SJCRH30 (cell line): ENCODE measurements at regions not wholly inside any gene's neighbourhood (a gene's known extent, or its start where the extent isn't known, plus 50 kb on each side); places are given as distances from the start of the nearest gene placed in this dataset.

Source experiments
- DNase-seq, 2 experiments: peaks; one replicate each; pipeline ENCODE4 v3.0.0-alpha.2; 2015 to 2020
- H3K27ac ChIP-seq: fragments of 250-450 bp; sonication (Bioruptor Pico); 2 replicates; pipeline ENCODE4 v1.5.1; 2020; ENCODE audit warnings: mild to moderate bottlenecking, moderate library complexity
- H3K27me3 ChIP-seq: fragments of 250-450 bp; sonication (Bioruptor Pico); 2 replicates; pipeline ENCODE4 v1.5.1; 2020; ENCODE audit warnings: mild to moderate bottlenecking, moderate library complexity
- H3K36me3 ChIP-seq: fragments of 250-450 bp; sonication (Bioruptor Pico); 2 replicates; pipeline ENCODE4 v1.5.1; 2020; ENCODE audit warnings: mild to moderate bottlenecking, moderate library complexity
- H3K4me1 ChIP-seq: fragments of 250-450 bp; sonication (Bioruptor Pico); 2 replicates; pipeline ENCODE4 v1.5.1; 2020; ENCODE audit warnings: mild to moderate bottlenecking, moderate library complexity
- H3K4me3 ChIP-seq: fragments of 250-450 bp; sonication (Bioruptor Pico); 2 replicates; pipeline ENCODE4 v1.5.1; 2020; ENCODE audit warnings: mild to moderate bottlenecking, moderate library complexity
- H3K9me3 ChIP-seq: fragments of 250-450 bp; sonication (Bioruptor Pico); replicated peaks from 2 replicates; pipeline ENCODE4 v1.5.1; 2020; ENCODE audit warnings: mild to moderate bottlenecking, moderate library complexity

DNA sequence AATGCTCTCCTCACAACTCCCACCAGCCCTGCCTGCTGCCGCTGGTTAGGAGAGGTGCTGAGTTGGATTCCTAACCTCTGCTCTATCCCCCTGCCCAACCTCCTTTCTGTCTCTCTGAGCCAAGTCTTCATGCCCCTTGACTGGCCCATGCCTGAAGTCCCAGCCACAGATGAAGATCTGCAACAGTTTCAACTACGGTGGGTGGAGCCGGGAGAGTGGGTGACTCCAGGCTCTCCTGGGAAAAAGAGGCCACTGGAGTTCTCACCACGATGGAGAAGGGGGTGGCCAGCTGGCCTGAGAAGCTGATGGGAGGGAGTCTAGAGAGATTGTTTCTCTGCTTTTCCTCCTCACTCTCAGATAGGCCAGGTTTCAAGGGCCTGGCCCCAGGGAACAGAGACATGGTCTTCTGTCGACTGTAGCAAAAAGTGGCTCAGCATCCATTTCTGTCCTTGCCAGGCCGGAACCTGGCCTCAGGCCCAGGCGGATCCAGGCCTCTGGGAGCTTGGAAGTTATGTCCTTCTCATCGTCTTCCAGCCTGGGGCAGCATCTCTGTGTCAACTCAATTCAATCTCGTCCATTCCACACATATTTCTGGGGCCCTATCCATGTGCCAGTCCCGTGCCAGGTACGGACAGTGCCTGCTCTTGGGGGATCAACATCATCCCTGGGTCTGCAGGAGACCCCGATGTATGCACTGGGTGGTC is 75.3 kb downstream of the INHBB start:
- Histone ChIP-seq H3K9me3 (no peaks in the 10 kb centered on the region), H3K4me1 (no peaks in the 10 kb centered on the region), H3K4me3 (no peak overlapping the region), H3K36me3 (no peaks in the 10 kb centered on the region), H3K27ac (no peak overlapping the region), H3K27me3 (peaks cover 4% of the 10 kb centered on the region; the same call in 1 of the 2 replicates)
- no peak for DNase-seq

DNA sequence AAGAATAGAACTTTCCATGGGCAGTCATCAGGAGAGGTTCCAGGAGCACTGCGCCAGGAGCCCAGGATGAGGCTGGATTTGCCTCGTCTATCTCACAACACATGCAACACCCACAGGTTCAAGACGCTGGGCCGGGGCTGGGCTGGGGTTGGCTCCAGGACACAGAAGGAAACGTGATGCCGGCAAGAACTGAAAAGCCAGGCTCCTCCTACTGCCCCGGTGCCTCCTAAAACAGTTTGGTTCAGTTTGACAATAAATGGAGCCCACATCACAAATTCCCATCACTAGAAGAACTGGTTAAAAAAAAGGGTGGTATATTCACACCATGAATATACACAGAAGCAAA is 75.9 kb downstream of the INHBB start:
- DNase-seq: no peak
- Histone ChIP-seq H3K9me3 (no peaks in the 10 kb centered on the region), H3K27me3 (peaks cover 8% of the 10 kb centered on the region; the same call in 1 of the 2 replicates), H3K4me1 (no peaks in the 10 kb centered on the region), H3K4me3 (no peak overlapping the region), H3K27ac (no peak overlapping the region), H3K36me3 (no peaks in the 10 kb centered on the region)

DNA sequence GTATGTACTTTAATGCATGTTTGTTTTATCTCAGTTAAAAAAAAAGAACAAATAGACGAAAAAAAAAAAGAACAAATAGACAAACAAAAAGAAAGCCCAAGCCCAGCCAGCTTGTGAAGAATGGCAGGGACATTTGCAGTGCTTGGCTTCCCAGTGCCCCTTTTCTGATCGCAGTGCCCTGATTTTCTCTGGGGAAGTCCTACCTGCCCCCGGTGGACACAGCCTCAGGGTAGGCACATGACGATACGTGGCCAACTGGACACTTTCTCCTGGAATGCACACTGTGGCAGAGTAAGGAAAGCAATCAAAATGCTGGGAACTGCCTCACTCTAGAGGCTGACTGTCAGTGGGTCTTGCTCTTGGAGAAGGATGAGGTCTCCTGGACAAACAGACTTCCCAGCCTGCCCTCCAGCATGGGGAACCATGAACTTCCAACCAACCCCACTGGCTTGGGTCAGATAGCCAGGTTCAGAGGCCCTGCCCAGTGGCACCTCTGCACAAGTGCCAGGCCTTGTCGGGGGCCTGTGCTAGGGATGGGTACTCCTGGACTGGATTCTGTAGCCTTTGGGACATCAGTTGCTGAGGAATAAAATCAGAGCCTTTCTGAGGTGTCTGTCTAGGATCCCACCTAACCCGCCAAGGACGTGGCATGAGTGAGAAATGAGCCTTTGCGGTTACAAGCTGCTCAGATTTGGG is 76.7 kb downstream of the INHBB start:
- H3K4me1 ChIP-seq: no peaks in the 10 kb centered on the region
- no peak for DNase-seq
- H3K27me3 ChIP-seq: peaks cover 8% of the 10 kb centered on the region; the same call in 1 of the 2 replicates
- H3K27ac ChIP-seq: no peak overlapping the region
- no peaks in the 10 kb centered on the region for H3K9me3 ChIP-seq
- H3K36me3 ChIP-seq: no peaks in the 10 kb centered on the region
- H3K4me3 ChIP-seq: no peak overlapping the region

DNA sequence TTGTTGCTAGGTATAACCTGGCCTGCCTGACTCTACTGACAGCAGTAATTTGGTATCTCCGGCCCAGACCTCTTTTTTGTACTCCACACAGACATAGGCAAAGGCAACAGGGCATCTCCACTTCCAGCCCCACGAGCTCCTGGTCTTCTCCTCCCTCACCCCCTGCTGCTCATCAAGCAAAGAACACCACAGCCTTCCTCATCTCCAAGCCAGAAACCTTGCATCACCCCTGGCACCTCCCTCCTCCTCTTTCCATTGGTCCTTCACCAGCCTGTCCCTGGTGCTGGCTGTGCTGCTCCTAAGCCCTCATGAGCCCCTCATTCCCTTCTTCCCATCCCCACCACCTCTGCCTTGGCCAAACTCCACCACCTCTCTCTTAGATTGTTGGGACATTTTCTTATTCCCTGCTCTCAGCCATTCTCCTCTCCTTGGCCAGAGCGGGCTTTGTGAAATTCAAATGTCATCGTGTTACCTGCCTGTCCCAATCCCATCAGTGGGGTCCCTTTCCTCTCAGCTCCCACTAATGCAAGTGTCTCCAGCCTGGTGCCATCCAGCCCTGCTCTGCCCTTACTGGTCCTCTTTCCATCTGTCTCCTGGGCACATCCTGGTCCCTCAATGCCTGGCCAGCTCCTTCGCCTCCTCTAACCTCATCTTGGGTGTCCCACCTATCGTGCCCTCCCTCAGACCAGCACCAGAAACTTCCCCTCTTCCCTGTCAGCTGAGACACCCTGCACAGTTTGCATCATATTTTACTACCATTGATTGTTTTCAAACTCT is 77.4 kb downstream of the INHBB start:
- peaks cover 8% of the 10 kb centered on the region; the same call in 1 of the 2 replicates for H3K27me3 ChIP-seq
- H3K4me1 ChIP-seq: no peaks in the 10 kb centered on the region
- H3K4me3 ChIP-seq: no peak overlapping the region
- no peaks in the 10 kb centered on the region for H3K9me3 ChIP-seq
- no peak for DNase-seq
- H3K27ac ChIP-seq: no peak overlapping the region
- no peaks in the 10 kb centered on the region for H3K36me3 ChIP-seq

DNA sequence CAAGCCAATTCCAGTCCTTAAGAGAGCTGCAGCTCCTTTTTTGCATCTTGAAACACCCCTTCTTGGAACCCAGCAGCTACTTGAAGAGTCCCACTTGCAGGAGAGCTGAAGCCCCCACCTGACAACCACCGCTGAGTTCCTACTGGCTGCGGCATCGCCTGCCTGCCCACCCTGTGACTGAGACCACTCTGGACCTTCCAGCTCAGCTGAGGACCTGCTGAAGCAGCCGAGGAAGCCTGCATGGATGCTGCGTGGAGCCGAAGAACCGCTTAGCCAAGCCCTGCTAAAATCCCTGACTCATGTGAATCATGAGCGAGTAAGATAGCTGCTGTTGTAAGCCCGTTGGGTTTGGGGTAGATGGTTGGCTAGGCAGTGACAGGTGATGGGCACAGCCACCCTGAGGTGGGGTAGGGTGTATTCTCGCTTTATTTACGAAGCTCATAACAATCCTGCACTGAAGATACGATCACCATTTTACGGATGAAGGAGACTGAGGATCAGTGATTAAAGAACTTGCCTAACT is 78.4 kb downstream of the INHBB start:
- Histone ChIP-seq H3K9me3 (no peaks in the 10 kb centered on the region), H3K27ac (no peak overlapping the region), H3K4me1 (no peaks in the 10 kb centered on the region), H3K36me3 (no peaks in the 10 kb centered on the region), H3K4me3 (no peak overlapping the region), H3K27me3 (peaks cover 8% of the 10 kb centered on the region; the same call in 1 of the 2 replicates)
- DNase-seq: no peak

DNA sequence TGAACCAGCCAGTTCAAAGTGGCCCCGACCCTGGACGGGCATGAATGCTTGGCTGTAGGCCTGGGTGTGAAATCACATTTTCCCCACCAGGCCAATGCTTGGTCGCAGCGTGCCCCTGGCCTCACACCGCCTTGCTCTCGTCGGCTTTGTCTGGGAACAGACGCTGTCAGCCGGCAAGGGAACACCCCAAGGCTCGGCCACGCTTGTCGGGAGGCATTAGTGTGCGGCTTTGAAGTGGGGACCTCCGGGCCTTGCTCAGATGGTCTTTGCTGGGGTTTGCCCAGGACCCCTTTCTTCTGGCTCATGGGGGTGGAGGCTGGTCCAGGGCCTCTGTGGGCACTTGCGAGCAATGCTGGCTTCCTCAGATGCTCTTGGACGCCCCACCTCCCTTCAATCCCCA is 79.1 kb downstream of the INHBB start:
- peaks cover 8% of the 10 kb centered on the region; the same call in 1 of the 2 replicates for H3K27me3 ChIP-seq

DNA sequence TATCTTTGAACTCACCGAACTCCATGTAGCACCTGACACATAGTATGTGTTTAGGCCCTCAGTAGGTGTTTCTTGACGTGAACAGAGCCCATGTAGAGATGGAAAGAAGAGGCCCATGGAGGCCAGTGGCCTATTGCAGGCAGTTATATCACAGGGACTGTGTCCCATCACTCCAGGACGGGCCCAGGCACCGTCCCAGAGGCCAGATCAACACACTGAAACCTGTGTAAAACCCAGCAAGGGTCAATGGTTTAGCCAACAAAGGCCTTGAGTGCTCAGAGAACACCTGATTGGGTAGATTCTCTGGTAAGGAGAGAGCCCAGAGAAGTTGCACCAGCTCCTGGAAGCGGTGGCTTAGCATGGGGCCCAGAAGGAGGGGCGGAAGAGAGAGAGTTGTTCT is 82.8 kb downstream of the INHBB start:
- H3K9me3 ChIP-seq: no peaks in the 10 kb centered on the region
- H3K27me3 ChIP-seq: peaks cover 5% of the 10 kb centered on the region; the same call in 1 of the 2 replicates
- H3K4me1 ChIP-seq: no peaks in the 10 kb centered on the region
- H3K36me3 ChIP-seq: no peaks in the 10 kb centered on the region
- H3K4me3 ChIP-seq: no peak overlapping the region
- DNase-seq: no peak
- no peak overlapping the region for H3K27ac ChIP-seq

More for the DNA sequence above, 79.1 kb downstream of the INHBB start:
- H3K9me3 ChIP-seq: no peaks in the 10 kb centered on the region
- H3K36me3 ChIP-seq: no peaks in the 10 kb centered on the region
- H3K4me1 ChIP-seq: no peaks in the 10 kb centered on the region
- H3K4me3 ChIP-seq: no peak overlapping the region
- no peak for DNase-seq
- no peak overlapping the region for H3K27ac ChIP-seq

DNA sequence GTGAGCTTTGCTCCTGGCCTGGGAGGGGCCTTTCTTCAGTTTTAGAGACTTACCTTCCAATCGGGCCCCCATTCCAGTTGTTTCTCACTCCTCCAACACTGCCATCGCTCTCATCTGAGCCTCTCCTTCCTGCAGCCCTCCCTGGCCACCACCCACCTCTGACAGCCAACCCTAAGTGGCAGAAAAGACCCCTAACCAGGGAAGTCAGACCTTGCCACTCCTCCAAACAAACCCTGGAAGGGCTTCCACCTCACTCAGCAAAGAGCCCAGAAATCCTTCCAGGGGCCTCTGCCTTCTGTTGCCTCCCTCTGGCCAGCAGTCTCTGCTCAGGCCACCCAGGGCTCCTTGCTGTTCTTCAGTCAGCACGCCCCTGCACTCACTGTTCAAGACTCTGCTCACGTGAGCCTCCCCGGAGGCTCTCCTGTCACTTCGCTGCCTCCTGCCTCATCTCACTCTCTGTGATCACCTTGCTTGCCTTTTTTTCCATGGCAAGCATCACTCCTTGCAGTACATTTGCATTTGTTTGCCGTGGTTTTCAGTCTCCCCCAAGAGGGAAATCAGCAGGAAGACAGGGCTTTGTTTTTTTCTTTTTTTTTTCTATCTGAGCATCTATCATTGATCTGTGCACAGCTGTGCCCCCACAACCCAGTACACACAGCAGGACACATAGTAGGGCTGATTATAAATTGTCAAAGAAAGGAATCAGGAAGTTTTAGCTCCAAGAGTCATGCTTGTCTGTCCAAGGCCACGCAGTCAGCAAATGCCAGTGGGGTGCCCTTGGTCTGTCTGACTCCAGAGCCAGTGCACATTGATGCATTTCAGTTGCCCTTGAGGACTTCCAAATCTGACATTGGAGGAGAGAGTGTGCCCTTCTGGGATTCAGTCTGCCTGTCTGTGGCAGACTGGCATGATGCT is 83.9 kb downstream of the INHBB start:
- Histone ChIP-seq H3K9me3 (no peaks in the 10 kb centered on the region), H3K27ac (no peak overlapping the region), H3K4me1 (no peaks in the 10 kb centered on the region), H3K4me3 (no peak overlapping the region), H3K36me3 (no peaks in the 10 kb centered on the region), H3K27me3 (peaks cover 5% of the 10 kb centered on the region; the same call in 1 of the 2 replicates)
- no peak for DNase-seq

DNA sequence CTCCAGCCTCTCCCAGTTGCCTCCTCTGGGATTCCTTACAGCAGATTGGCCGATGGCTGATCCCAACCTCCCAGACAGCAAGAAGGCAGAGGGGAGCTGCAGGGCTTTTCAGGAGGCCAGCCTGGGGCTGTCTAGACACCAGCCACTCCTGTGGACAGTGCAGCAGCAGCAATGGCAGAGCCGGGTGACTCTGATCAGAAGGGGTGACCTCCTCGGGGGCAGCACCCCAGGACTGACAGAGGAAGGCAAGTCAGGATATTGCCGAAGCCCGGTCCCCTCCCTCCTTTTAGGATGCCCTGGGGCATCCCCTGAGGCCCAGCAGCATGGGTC is 84.5 kb downstream of the INHBB start:
- Histone ChIP-seq H3K4me1 (no peaks in the 10 kb centered on the region), H3K27ac (no peak overlapping the region), H3K4me3 (no peak overlapping the region), H3K36me3 (no peaks in the 10 kb centered on the region), H3K9me3 (no peaks in the 10 kb centered on the region), H3K27me3 (peaks cover 5% of the 10 kb centered on the region; the same call in 1 of the 2 replicates)
- no peak for DNase-seq

DNA sequence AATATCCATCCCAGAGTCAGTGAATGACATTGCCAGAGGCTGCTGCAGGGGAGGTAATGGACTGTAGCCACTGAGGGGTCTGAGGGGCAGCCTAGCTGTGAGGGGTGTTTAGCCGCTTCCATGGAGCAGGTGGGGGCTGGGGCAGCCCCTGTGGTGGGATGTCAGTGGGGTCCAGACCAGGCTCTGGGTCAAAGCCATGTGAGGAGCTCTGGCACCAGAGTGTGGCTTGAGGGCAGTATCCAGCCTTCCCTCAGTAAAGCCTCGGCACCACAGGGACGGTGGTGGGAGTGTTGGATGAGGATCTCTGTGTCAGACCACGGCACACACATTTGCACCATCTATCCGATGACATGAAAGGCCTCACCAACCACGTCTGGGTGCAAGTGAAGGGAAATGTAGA is 85.0 kb downstream of the INHBB start:
- Histone ChIP-seq H3K9me3 (no peaks in the 10 kb centered on the region), H3K4me1 (no peaks in the 10 kb centered on the region), H3K4me3 (no peak overlapping the region), H3K27me3 (peaks cover 5% of the 10 kb centered on the region; the same call in 1 of the 2 replicates), H3K36me3 (no peaks in the 10 kb centered on the region), H3K27ac (no peak overlapping the region)
- no peak for DNase-seq

DNA sequence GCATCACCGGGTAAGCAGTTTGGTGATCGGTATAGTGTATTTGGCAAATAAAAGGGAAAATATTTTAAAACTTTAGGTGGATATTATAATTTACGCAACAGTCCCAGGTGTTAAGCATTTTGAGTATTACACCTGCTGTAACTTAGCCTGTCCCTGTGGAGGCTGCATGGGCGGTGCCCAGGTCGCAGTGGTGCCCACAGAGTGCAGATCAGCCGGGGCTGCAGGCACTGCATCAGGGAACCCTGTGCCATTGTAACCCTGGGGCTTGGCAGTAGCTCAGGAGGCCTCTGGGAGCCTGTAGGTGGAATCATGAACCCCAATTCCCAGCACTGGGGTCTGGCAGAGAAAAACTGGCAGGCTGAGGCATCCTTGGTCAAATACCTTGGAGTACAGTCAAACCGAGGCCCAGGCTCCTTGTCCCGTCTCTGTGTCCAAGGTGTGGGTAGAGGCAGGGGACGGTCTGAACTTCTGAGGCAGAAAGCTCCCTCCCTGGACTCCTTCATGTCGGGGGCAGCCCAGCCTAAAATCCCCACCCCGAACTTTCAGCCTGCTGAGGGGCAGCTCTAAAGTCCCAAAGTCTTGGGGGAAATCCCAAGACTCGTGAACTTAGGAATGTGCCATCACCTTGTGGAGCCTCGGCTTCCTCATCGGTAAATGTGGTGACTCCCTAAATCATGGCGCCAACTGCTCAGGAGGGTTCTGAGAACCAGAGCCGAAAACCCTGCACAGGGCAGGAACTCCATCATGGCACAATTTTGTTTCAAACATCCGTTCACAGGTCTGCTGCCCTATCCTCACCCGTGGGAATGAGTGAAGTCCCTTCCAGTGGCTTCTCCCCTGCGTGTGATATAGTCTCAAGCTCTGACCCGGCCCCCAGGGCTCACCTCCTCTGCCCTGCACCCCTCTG is 85.7 kb downstream of the INHBB start:
- Histone ChIP-seq H3K27ac (no peak overlapping the region), H3K36me3 (no peaks in the 10 kb centered on the region), H3K4me1 (no peaks in the 10 kb centered on the region), H3K4me3 (no peak overlapping the region), H3K9me3 (no peaks in the 10 kb centered on the region), H3K27me3 (peaks cover under 1% of the 10 kb centered on the region; the same call in 1 of the 2 replicates)
- no peak for DNase-seq

DNA sequence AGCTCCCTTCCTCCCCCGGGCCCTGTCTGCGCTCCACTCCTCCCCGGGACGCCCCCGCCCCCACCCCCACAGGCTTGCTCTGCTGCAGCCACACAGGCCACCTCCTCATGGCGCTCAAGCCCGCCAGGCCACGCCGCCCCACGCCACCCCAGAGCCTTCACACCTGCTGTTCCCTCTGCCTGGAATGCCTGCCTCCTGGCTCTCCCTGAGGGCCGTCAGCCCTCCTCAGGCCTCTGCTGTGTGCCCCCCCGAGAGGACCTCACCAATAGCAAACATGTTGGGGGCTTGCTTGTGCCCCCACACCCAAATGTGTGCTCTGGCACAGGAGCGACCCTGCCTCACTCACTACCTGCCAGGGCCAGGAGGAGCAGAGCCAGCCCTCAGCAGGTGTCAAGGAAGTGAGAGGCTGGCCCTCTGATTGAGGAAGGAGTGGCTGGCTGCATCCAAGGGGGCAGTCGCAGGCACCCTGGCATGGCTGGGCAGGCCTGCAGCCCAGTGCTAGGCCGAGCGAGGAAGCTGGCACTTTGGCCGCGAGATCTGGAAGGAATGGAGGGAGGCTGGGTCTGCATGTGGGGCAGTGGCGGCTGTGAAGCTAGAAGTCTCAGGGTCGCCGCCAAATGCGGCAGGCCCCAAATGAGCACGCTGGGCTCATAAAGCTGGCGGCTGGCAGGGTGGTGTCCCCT is 86.5 kb downstream of the INHBB start:
- Histone ChIP-seq H3K4me3 (no peak overlapping the region), H3K27me3 (no peaks in the 10 kb centered on the region), H3K36me3 (no peaks in the 10 kb centered on the region), H3K4me1 (no peaks in the 10 kb centered on the region), H3K9me3 (no peaks in the 10 kb centered on the region), H3K27ac (no peak overlapping the region)
- DNase-seq: no peak
